Inflammatory macrophage treated with lipopolysaccharide for 1 hour (primary cell): ENCODE measurements at regions not wholly inside any gene's neighbourhood (a gene's known extent, or its start where the extent isn't known, plus 50 kb on each side); places are given as distances from the start of the nearest gene placed in this dataset.

Experiments used
- DNase-seq, 2 donors: peaks; one replicate each; pipeline ENCODE4 v3.0.0-alpha.2; 2020 to 2022

DNA sequence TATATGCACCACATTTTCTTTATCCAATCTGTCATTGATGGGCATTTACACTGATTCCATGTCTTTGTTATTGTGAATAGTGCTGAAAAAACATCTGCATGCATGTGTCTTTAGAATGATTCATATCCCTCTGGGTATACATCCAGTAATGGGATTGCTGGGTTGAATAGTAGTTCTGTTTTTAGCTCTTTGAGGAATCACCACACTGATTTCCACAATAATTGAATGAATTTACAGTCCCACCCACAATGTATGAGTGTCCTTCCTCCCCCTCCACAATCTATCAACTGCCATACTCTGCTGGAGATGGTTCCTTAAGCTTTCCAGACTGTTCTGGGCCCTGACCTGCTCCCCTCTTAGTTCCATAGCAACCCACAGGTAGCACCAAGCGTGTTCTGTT lies 667.0 kb downstream of the LIG4 start:
- no peak for DNase-seq

DNA sequence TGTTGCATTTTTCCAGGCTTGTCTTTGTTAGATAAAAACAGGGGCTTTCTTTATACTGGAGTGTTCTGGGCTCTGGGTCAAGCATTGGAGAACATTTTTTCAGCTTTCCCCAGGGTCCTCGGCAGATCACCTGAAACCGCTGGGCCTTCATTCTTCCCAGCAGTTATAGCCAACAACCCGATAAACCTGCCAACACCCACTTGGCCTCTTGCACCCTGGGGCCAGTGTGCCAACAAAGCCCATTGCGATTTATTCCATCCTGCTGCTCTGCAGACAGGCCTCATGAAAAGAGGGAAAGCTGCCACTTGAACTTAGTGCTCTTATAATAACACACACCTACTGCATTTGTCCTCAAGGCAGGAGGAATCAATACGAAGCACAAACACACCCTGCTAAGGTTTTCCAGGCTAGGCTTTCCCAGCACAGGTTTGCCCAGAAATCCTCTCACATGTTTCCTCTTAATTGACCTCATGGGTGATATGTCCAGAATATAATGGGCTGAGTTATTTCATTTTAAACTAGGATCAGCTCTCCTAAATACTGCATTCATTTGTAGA lies 669.3 kb downstream of the LIG4 start:
- no peak for DNase-seq

DNA sequence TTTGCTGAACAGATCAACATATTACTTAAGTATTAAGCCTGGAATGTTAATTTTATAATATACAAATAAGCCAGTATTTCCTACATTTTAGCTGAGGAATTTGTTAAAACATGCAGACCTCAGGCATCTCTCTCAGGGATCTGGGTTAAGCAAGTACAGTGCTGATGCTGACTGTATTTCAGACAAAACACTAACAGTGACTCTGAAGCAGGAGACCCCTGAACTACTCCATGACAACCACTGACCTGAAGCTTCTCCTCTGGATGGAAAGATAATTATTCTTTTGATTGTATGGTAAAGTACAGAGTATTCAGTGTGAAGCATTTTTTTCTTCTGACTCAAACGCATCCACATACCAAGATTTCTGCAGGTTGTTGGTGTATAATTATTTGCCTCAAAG lies 680.8 kb downstream of the LIG4 start:
- no peak for DNase-seq

DNA sequence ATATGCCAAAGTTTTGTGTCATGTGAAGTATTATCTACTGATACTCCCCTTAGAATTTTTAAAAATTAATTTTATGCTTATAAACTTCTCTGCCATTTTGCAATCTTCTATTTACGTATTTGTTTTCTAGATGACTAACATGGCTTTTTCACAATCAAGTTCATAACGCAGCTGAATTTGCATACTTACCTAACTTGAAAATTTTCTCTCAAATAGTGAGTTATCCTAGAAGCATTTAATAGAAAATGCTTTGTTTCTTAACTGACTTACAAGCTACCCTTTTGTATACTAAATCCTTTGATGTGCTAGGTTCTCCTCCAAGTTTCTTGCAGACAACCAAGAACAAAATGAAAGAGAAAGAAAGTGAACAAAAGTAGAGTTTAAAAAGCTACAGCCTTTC lies 683.5 kb downstream of the LIG4 start:
- no peak for DNase-seq

DNA sequence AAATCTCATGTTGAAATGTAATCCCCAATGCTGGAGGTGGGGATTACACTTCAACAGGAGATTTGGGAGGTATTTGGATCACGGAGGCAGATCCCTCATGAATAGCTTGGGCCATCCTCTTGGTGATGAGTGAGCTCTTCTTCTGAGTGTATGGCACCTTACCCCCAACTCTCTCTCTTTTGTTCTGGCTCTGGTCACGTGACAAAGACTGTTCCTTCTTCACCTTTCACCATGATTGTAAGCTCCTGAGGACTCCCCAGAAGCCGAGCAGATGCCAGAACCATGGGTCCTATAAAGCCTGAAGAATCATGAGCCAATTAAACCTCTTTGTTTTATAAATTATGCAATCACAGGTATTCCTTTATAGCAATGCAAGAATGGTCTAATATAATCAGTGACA lies 684.2 kb downstream of the LIG4 start:
- no peak for DNase-seq

DNA sequence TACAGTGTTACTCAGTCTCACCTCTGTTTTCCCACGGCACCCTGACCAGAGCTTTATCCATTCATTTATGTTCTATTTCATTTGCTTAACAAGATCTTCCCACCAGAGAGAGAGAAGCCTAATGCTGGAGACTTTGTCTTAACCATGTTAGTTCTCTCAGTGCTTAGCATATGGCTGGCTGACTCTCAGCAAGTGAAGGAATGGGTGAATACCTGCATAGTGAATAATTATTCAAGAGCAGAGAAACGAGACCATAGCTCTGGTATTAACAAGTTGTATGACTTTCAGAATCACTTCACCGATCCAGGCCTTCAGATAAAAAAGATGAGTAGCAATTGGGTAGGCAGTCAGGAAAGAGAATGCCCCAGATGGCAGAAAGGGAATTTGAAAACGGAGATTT lies 686.3 kb downstream of the LIG4 start:
- no peak for DNase-seq

DNA sequence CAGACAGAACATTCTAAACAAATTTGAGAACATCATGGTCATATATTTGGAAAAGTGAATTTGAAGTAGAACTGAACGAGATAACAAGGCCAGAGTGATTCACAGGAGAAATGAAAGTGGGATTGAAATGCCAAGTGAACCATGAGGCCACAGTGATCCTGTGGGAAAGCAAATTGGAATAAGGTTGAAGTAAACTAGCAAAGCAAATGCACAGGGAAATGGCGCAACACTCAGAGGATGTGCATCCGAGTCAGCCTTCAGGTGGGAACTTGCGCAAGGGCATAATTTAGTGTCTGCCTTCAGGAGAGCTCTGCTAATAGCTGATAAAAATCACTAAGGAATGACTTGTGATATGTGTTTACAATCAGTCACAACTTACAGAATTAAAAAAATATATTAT lies 696.6 kb downstream of the LIG4 start:
- no peak for DNase-seq

DNA sequence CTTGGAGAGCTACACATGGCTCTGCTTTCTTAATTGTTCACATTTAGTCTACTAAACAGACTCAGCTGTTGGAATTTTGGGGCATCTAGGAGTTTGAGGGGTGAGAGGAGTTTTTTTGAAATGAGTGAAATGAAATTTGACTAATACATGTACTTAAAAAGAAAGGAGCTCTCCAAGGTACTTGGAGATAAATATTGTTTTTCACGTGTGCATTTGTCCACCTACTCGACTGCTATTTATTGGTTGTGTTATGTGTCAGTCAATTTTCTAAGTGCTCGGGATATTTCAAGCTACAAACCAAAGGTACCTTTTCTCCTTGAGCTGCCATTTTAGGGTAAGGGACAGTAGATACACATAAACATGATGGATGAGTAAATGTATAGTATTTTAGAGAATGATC lies 697.0 kb downstream of the LIG4 start:
- DNase-seq, result no peak

DNA sequence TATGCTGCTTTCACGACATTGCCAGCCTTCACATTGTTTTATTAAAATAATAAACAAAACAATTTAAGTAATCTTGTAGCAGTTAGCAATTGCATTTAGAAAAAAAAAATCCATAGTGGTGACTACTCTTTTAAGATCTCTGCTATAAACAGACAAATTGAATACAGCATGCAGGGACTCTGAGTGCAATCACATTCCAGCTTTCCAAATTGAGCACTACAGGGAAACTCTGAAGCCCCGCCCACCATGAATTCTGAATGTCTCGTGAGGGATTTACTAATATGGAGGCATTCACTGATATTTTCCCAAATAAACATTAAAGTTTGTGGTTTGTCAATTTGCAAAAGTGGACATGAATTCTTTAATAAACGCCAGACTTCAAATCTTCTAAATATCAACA lies 698.8 kb downstream of the LIG4 start:
- no peak for DNase-seq

DNA sequence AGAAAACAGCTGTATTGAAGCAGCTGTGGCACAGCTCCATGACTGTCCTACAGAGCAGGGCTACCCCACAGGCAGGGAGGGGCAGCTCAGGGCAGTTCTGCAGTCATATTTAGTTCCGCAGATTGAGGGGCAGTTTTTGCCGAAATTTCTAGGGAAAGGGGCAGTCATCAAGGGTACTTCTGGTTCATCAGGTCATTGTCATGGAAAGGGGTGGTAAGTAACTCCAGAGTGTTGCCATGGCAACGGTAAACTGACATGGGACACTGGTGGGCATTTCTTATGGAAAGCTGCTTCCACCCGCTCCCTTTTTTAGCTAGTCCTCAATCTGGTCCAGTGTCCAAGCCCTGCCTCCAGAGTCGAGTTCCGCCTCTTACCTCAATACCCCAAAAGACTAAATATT lies 702.8 kb downstream of the LIG4 start:
- DNase-seq, result no peak

DNA sequence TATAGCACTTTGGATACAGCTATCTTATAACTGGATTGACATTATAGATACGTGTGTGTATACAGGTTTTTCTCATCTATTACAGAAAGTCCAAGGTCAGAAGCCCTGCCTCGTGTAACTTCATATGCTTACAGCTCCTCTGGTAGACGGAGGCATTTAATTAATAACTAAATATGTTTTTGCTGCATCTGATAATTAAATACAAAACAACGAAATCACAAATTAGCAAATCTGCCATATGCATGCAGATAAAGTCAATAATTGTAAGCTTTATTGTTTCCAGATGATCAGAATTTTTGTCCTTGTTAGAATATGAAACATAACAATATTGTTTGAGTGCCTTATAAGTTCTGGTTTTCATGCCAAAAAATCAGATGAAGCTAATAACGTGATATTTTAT lies 717.7 kb downstream of the LIG4 start:
- no peak for DNase-seq

DNA sequence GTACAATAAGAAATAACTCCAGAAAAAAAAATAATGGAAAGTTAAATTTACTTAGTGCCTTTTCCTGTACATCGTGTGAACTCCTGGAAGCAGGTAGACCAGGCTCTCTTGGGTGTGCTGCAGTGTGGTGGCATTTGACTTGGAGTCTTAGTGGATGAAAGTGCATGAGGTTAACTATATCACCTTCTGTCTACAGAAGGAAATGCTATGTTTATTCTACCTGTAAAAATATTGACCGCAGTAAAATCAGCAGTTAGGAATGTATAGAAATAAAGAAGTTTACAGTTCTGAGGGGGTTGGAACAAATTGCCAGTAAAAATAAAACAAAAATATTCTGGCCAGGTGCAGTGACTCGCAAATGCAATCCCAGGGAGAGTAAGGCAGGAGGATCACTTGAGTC lies 722.1 kb downstream of the LIG4 start:
- DNase-seq, result no peak

DNA sequence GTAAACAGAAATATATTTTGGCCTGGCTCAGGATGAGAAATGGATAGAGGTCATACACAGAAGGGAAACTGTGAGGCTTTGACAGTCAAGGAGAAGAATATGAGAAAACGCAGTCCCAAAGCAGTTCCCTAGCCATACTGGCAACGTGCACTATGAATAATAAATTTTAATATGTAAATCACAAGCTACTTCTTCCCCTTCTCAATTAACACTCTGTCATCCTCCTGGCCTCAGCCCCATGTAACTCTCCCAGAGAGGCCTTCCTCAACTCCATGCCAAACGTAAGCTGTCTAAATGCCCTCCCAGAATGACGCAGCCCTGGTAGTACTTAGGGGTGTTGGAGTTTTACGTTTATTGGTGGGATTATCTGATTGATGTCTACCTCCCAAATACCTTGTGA lies 732.6 kb downstream of the LIG4 start:
- no peak for DNase-seq

DNA sequence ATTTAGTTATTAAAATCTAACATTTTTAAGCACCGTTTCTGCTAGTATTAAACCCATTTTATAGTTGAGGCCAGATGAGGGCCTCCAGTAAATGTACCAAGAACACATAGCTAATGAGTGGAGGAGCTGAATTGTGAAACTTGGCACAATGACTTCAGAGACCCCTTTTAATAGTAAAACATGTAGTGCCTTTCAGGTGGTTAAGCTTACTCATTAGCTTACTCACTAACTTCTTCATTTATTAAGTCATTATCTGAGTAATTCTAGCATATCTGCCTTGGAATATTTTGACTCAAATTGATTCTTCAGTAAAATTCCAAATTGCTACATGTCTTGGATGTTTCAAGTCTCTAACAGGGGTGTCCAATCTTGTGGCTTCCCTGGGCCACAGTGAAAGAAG lies 735.2 kb downstream of the LIG4 start:
- DNase-seq, result no peak

DNA sequence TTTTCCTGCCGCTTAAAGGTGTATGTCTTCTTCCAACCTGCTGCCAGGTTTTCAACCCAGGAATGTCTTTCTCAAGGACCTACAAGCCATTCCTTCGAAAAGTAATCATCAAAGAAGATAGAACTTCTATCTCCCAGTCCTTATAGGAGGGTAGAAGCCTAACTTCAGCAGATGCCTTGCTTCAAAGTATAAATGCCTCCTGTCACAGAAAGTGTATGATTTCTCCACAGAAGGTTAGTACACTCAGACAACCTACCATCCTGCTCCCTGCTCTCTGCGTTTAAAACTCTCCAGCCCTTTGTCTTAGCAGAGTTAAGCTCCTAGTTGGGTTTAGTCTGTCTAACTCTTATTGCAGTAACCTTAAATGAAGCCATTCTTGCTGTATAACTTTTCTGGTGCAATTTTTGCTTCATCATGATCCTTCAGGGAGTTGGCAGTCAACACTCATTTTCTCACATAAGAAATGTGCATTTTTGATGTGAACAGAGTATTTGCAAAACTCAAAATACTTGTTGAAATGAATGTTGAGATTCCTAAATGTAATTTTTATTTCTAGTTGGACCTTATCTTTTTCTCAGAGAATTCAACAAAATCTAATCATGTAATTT lies 737.5 kb downstream of the LIG4 start:
- no peak for DNase-seq

DNA sequence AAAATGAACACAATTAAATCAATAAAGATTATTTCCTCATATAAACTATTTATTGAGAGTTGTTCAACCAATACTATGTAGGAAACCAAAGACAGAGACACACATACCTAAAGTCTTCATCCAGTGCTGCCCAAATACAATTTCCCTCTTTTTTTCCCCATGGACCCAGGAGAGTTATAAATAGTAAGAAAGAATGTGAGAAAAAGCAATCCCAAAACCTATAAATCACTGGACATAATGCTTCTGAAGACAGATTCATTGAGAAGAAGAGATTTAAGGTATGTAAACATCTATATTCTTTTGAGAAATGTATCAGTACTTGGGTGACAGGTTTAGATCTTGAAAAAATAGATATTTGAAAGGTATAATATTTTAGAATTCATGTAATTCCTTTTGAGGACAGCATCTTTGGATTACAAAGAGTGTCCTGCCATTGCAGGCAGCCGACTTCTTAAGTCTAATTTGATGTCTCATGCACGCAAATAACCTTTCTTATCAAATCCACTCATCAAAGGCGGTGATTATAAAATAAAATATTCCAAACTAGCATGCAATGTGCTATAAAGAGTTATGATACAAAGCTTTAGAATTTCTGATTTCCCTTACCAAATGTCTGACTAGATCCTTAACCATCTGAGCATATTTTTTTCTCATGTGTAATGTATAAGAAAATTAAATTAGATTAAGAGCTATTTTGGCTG lies 739.4 kb downstream of the LIG4 start:
- DNase-seq, result no peak

DNA sequence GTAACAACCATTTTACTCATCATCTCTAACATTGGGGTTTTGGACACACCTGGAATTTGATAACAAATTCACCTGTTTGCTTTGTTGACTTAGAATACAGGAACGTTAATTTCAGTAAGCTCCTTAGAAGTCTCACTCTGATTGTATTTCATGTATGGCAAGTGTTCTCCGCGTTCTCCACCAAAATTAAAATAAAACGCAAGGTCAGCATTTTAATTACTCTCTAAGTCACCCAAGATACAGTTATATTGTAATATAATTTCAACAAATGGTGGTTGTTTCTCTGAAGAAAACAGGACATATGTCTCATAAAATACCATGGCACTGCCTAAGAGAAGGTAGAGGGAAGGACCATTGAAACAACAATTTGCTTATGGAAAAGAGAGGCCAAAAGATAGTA lies 742.1 kb downstream of the LIG4 start:
- no peak for DNase-seq

DNA sequence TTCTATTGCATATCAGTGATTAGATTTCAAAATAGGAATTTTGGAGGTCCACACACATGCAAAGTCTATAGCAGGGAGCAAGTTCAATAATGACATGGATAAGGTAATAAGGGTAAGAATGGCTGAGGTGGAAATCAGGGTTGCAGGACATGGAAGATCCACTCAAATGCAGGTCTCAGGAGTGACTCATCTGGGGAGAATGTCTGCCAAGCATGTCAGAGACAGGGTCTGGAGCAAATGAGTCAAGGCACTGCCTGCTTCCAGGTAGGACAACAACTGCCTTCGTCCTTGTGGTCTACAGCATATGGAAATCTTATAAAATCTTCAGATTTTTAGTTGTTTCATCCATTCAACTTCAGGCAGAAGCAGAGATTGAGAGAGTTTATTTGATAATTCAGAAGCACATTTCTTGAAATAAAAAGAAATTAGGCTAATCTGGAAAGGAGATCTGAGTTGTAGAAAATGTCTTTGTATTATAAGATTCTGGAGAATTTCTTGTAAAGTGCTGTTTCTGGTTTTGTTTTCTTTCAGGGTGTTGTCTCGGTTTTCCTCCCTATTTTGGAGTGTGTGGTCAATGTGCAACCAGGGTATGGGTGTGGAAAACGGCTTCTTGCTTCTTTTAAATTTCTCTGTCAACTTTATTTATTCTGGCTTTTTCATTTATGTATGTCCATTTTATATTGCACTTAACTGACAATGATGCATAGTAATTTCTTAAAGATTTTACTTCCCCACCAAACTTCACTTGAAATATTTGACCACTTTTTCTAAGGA lies 748.8 kb downstream of the LIG4 start:
- no peak for DNase-seq

DNA sequence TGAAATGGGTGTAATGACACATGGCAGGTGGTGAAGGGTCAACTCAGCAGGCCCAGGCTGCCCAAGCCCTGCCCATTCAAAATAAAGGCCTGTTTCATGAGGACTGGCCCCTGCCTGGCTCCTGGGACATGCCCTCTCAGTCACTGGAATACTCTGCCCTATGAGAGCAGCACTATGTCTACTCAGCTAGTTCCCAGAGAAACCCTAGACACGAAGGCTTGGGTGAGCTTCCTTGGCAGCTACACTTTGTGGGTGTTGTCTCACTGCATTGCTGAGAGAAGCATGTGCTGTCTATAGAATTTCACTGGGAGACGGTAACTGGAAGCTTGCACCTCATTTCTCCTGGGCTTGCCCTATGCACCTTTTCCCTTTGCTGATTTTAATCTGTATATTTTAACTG lies 752.8 kb downstream of the LIG4 start:
- DNase-seq, result no peak

DNA sequence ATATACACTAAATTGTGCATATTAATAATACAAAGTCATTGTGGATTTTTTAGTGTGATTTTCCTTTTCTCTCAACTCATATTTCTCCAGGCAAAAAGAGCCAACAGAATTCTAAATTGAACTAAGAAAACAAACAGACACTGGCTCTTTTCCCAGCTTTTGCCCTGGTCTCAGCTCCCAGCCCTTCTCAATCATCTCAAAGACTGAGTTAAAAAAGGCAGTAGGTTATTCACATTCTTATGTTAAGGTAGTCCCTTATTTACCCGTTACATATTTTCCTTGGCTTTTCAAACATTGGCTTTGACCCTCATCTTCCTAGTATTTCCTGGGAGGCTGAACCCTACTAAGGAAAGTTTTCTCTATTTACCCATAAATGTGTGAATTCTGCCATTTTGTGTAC lies 753.6 kb downstream of the LIG4 start:
- no peak for DNase-seq

DNA sequence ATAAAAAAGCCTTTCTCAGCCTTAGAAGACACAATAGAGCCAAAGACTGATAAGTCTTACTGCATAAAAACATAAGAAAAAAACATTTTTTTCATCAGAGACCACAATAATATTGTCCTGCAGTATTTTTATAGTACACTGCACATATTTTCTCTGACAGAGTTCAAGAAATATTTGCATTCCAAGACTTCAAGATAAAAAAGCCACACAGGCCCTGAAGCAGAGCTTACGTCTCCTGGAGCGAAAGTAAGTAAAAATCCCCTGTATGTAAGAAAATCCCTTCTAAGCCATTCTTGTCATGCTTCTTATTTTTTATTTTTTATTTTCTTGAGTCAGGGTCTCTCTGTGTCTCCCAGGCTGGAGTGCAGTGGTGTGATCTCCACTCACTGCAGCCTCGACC lies 755.9 kb downstream of the LIG4 start:
- DNase-seq, result no peak

DNA sequence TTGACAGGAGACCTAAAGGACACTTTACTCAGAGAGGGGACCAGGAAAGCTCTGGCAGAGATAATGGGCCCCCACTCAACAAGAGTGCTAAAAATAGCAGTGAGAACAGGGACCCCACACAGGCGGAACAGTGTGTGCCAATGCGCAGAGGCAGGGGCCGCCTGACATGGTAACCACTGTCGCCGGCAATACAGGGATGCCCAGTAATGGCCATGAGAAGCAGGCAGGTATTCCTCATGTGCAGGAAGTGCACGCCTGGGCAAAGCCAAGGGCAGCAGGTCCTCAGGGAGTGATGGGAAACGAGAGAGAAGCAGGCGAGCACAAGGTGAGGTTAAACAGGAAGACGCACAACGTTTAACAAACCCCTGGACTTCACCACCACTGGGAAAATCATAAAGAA lies 757.1 kb downstream of the LIG4 start:
- DNase-seq, result no peak

DNA sequence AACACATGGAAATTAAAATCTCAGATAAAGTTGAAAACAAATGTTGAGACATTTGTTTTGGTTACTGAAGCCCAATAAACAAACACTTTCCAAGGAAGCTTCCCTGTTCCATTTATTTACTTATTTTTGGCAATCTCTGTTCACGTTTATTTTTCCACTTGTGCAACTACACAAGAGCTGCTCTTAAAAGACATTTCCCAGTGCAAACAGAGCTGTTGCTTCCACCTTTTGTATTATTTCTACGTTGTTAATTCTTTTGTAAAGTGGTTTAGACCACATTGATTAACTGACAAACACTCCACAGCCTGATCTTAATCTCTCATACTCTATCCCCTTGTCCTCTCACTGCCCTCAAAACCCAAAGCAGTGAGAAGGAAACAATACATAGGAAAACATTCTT lies 757.6 kb downstream of the LIG4 start:
- no peak for DNase-seq

DNA sequence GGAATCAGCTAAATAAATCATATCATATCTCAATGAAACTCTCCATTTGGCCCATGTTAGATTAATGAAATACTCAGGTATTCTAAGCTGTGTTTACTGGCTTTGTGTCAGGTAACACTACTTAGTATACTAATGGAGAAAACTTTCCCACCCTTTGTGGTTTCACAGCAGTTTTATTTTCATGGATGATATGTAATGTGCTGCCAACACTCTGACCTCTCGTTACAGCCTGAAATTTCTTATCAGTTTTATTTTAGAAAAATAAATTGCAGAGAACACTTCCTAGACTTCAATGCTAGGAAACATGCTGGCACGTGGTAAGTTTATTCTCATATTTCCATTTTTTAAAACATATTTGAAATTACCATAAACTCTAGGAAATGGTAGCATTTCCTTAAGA lies 758.9 kb downstream of the LIG4 start:
- DNase-seq, result no peak
